Esophagus squamous epithelium (tissue), 4 donors: ENCODE measurements at regions not wholly inside any gene's neighbourhood (a gene's known extent, or its start where the extent isn't known, plus 50 kb on each side); places are given as distances from the start of the nearest gene placed in this dataset.

Source experiments
- POLR2A ChIP-seq, 4 donors: fragments of 450-650 bp; IDR thresholded peaks; one replicate each; pipeline ENCODE4 v1.6.1; 2017; ENCODE audit warnings: antibody characterized with exemption in 4 of 4, mild to moderate bottlenecking in 4 of 4, moderate library complexity in 3 of 4
- TF ChIP-seq, protein P1 (sequence below), 6 experiments: fragments of 450-650 bp in 4 of 6; fragments of 200-600 bp in 2 of 6; sonication (generic) in 2 of 6; IDR thresholded peaks; one replicate each; pipeline ENCODE4 v1.5.1; 2016 to 2019; ENCODE audit warnings: antibody characterized with exemption in 6 of 6, mild to moderate bottlenecking in 4 of 6, moderate library complexity in 4 of 6

DNA sequence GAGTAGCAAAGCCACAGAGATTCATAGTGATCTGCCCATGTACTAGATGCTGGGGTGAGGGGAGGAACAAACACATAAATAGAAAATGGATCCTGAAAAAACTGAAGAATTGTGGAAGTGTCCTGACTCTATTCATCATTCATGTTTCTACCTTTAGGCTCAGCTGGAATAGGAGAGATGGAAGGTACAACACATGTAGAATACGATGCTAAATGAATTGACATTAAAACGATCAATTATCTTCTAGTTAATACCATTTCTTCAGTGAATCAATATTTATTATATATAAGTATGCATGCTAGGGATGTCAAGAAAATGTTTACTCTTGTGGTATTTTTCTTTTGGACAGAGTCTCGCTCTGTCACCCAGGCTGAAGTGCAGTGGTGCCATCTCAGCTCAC is 159.1 kb downstream of the IRS1 start:
- no peak for TF ChIP-seq POLR2A (IDR thresholded peaks at IDR 0.05)
- TF ChIP-seq, protein P1, sequence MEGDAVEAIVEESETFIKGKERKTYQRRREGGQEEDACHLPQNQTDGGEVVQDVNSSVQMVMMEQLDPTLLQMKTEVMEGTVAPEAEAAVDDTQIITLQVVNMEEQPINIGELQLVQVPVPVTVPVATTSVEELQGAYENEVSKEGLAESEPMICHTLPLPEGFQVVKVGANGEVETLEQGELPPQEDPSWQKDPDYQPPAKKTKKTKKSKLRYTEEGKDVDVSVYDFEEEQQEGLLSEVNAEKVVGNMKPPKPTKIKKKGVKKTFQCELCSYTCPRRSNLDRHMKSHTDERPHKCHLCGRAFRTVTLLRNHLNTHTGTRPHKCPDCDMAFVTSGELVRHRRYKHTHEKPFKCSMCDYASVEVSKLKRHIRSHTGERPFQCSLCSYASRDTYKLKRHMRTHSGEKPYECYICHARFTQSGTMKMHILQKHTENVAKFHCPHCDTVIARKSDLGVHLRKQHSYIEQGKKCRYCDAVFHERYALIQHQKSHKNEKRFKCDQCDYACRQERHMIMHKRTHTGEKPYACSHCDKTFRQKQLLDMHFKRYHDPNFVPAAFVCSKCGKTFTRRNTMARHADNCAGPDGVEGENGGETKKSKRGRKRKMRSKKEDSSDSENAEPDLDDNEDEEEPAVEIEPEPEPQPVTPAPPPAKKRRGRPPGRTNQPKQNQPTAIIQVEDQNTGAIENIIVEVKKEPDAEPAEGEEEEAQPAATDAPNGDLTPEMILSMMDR (IDR thresholded peaks at IDR 0.05), result no peak
